HG02938 (cell line): ENCODE measurements at regions not wholly inside any gene's neighbourhood (a gene's known extent, or its start where the extent isn't known, plus 50 kb on each side); places are given as distances from the start of the nearest gene placed in this dataset.

Source experiments
- ATAC-seq: cut with Tn5 transposase; IDR thresholded peaks from one replicate; pipeline ENCODE4 v1.9.1; 2021; ENCODE audit warnings: mild to moderate bottlenecking, moderate library complexity; ENCODE audit not compliant: unreplicated experiment

GRCh38 chr3:189500299-189500698 lies 130.9 kb upstream of the TP63 start:
- no peak for ATAC-seq

GRCh38 chr3:189500798-189501495 lies 130.2 kb upstream of the TP63 start:
- no peak for ATAC-seq

GRCh38 chr3:189502256-189502655 lies 128.9 kb upstream of the TP63 start:
- ATAC-seq, result no peak

- no peak for ATAC-seq
Observed at GRCh38 chr3:189502676-189503257, 128.4 kb upstream of the TP63 start.

- ATAC-seq, result peak; percentile 62
Observed at GRCh38 chr3:189507856-189508255, 123.3 kb upstream of the TP63 start.

GRCh38 chr3:189508784-189509501 lies 122.2 kb upstream of the TP63 start:
- ATAC-seq, result no peak

GRCh38 chr3:189512039-189512438 lies 119.2 kb upstream of the TP63 start:
- peak; percentile 72 for ATAC-seq

GRCh38 chr3:189512821-189513220 lies 118.4 kb upstream of the TP63 start:
- ATAC-seq, result no peak

GRCh38 chr3:189513281-189514117 lies 117.7 kb upstream of the TP63 start:
- no peak for ATAC-seq

- ATAC-seq, result no peak
Observed at GRCh38 chr3:189516039-189516438, 115.2 kb upstream of the TP63 start.

- no peak for ATAC-seq
Observed at GRCh38 chr3:189517981-189518380, 113.2 kb upstream of the TP63 start.

- no peak for ATAC-seq
Observed at GRCh38 chr3:189519458-189519857, 111.7 kb upstream of the TP63 start.

- peak; percentile 77 for ATAC-seq
Observed at GRCh38 chr3:189529468-189529867, 101.7 kb upstream of the TP63 start.

GRCh38 chr3:189529889-189530471 lies 101.2 kb upstream of the TP63 start:
- peak; percentile 34 for ATAC-seq

- ATAC-seq, result no peak
Observed at GRCh38 chr3:189530822-189531221, 100.4 kb upstream of the TP63 start.

GRCh38 chr3:189531271-189531670 lies 99.9 kb upstream of the TP63 start:
- ATAC-seq, result no peak

GRCh38 chr3:189534531-189534930 lies 96.7 kb upstream of the TP63 start:
- ATAC-seq, result no peak

GRCh38 chr3:189537135-189537534 lies 94.1 kb upstream of the TP63 start:
- ATAC-seq, result no peak

GRCh38 chr3:189547448-189547847 lies 83.7 kb upstream of the TP63 start:
- ATAC-seq, result no peak

GRCh38 chr3:189548053-189548452 lies 83.1 kb upstream of the TP63 start:
- ATAC-seq, result no peak

- no peak for ATAC-seq
Observed at GRCh38 chr3:189551007-189551406, 80.2 kb upstream of the TP63 start.
